Coronary artery (tissue), 2 donors: ENCODE measurements at regions not wholly inside any gene's neighbourhood (a gene's known extent, or its start where the extent isn't known, plus 50 kb on each side); places are given as distances from the start of the nearest gene placed in this dataset.

ENCODE experiments used
- DNase-seq: peaks from one replicate; pipeline ENCODE4 v3.0.0-alpha.2; 2017; ENCODE audit warnings: low spot score
- H3K27ac ChIP-seq, 2 donors: fragments of 200-600 bp; sonication (generic); one replicate each; pipeline ENCODE4 v1.5.1; 2016 to 2019
- H3K4me3 ChIP-seq: fragments of 200-600 bp; sonication (generic); 2 replicates; pipeline ENCODE4 v1.5.1; 2016; ENCODE audit warnings: mild to moderate bottlenecking, moderate library complexity
- TF ChIP-seq, protein P1 (sequence below): fragments of 200-600 bp; sonication (generic); IDR thresholded peaks from one replicate; pipeline ENCODE4 v1.5.1; 2019; ENCODE audit warnings: antibody characterized with exemption

- no peak for DNase-seq
- Histone ChIP-seq H3K4me3 (no peak overlapping the region), H3K27ac (no peak overlapping the region)
- TF ChIP-seq, protein P1, sequence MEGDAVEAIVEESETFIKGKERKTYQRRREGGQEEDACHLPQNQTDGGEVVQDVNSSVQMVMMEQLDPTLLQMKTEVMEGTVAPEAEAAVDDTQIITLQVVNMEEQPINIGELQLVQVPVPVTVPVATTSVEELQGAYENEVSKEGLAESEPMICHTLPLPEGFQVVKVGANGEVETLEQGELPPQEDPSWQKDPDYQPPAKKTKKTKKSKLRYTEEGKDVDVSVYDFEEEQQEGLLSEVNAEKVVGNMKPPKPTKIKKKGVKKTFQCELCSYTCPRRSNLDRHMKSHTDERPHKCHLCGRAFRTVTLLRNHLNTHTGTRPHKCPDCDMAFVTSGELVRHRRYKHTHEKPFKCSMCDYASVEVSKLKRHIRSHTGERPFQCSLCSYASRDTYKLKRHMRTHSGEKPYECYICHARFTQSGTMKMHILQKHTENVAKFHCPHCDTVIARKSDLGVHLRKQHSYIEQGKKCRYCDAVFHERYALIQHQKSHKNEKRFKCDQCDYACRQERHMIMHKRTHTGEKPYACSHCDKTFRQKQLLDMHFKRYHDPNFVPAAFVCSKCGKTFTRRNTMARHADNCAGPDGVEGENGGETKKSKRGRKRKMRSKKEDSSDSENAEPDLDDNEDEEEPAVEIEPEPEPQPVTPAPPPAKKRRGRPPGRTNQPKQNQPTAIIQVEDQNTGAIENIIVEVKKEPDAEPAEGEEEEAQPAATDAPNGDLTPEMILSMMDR, result no peak
Observed at GRCh38 chr9:29312327-29312726, 1739.0 kb upstream of the C9orf72 start.

- H3K4me3 ChIP-seq, result no peak overlapping the region
- no peak for DNase-seq
- no peak overlapping the region for H3K27ac ChIP-seq
- TF ChIP-seq, protein P1, result no peak
Observed at GRCh38 chr9:29319736-29320513, 1746.6 kb upstream of the C9orf72 start.

DNA sequence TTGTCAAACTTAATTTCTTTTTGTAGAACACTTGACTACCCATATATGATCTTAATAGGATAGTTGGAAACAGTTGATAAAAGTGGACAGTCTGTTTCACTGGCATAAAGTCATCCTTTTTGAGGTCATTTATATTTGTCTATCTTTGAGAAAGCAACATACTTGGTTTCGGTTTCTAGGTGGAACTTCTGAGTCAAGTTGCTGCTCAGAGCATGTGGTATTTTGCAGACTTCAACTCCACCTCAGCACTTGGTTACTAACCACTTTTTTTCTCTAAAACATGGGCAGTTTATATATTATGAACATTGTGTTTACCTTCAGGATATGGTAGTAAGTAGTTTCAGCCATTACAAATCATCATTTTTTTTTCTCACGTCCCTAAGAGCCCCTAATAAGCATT lies 1749.0 kb upstream of the C9orf72 start:
- Histone ChIP-seq H3K4me3 (no peak overlapping the region), H3K27ac (no peak overlapping the region)
- DNase-seq, result no peak
- TF ChIP-seq, protein P1, result no peak

GRCh38 chr9:29325894-29326293 lies 1752.6 kb upstream of the C9orf72 start:
- Histone ChIP-seq H3K27ac (no peak overlapping the region), H3K4me3 (no peak overlapping the region)
- no peak for DNase-seq
- TF ChIP-seq, protein P1, result no peak

DNA sequence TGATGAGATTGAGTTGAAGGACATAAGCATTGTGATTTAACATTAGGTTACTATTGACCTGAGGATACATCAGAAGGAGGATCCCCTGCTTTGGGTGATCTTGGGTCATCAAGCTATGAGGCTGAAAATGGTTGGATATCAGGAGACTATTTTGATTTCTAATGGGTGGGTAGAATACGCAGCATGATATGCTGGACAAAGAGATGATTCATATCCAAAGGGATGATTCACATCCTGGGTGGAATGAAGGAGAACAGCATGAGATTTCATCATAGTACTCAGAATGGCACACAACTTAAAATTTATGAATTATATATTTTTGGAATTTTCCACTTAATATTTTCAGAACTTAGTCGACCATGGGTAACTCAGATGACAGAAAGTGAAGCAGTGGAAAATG lies 1759.5 kb upstream of the C9orf72 start:
- H3K4me3 ChIP-seq, result no peak overlapping the region
- TF ChIP-seq, protein P1, result no peak
- no peak for DNase-seq
- H3K27ac ChIP-seq, result no peak overlapping the region

DNA sequence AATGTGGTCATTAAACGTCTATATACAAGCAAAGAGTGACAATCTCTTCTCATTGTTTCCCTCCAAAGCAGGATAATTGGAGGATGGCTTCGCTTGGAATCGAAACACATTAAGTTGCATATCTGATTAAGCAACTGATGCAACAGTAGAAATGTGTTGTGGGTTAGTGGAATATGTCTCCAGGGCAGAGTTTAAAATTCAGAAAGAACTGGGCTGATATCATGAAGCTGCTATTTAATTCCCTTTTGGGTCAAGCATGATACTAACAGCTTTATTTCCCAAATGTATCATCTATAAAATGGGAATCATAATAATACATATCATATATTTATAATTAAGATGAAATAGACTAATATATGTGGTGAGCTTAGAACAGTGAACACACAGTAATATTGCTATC lies 1763.0 kb upstream of the C9orf72 start:
- no peak overlapping the region for H3K27ac ChIP-seq
- TF ChIP-seq, protein P1, result no peak
- H3K4me3 ChIP-seq, result no peak overlapping the region
- DNase-seq, result no peak

DNA sequence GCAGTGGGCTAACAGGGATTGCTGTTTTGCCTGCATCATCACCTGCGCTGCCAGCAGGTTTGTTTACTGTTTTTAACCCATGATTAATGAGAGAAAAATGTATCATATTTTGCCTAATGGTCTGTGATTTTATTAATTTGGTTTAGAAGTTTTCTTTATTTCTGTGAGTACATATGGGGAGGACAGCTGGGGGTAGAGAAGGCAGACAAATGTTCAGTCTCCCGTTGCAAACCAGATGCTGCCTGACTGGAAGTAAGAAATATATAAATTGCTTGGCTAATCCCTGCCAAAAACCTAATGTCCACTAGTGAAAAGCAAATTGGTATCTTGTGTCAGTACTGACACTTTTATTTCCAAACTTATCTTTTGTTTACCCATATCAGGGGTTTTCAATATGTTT lies 1766.1 kb upstream of the C9orf72 start:
- DNase-seq, result no peak
- Histone ChIP-seq H3K27ac (no peak overlapping the region), H3K4me3 (no peak overlapping the region)
- TF ChIP-seq, protein P1, result no peak
